Spleen (tissue), 7 donors: ENCODE measurements at regions not wholly inside any gene's neighbourhood (a gene's known extent, or its start where the extent isn't known, plus 50 kb on each side); places are given as distances from the start of the nearest gene placed in this dataset.

Experiments used
- CTCF ChIP-seq, 11 experiments: fragments of 200-600 bp in 7 of 11; fragments of 450-650 bp in 4 of 11; sonication (generic) in 4 of 11; IDR thresholded peaks in 8 of 11; conservative IDR thresholded peaks in 3 of 11; 1 replicate in 7 of 11; 2 replicates in 4 of 11; pipeline versions ENCODE4 v1.4.0 to v1.8.0; 2016 to 2021; ENCODE audit warnings: antibody characterized with exemption in 11 of 11, inconsistent platforms in 4 of 11, mild to moderate bottlenecking in 1 of 11
- POLR2A ChIP-seq, 3 donors: fragments of 450-650 bp; IDR thresholded peaks; one replicate each; pipeline ENCODE4 v1.5.1; 2017; ENCODE audit warnings: antibody characterized with exemption in 3 of 3, mild to moderate bottlenecking in 1 of 3
- donor health status: DM: no; HTN: no; CAD: no; lungs with moderate emphysema.
- donor health status: DM: no; HTN: no; CAD: no.
- donor health status: DM: no; HTN: no; CAD: no.

DNA sequence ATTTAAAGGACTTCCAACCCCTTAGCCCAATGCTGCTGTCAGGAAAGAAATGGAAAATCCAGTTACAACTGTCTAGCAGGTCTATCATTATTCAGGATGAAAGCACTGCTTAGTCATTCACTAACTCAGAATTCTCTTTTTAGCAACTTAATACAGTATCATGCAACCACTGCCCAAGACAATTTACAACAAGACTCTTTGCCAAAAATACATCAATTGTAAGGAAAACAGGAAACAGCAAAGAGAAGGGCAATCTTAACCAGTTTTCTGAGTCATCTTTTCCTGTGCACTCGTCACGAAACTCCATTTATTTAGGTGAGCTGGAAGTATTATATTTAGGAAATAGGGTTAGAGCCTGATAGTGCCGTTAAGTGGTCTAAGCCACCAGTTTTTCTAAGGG lies 1197.7 kb upstream of the CITED2 start:
- no peak for TF ChIP-seq POLR2A (IDR thresholded peaks at IDR 0.05)
- TF ChIP-seq CTCF (IDR thresholded peaks at IDR 0.05 in 8 of 11, conservative IDR thresholded peaks at IDR 0.05 in 3 of 11) = no peak
